ENCODE measurements at regions not wholly inside any gene's neighbourhood (a gene's known extent, or its start where the extent isn't known, plus 50 kb on each side); places are given as distances from the start of the nearest gene placed in this dataset.

DNA sequence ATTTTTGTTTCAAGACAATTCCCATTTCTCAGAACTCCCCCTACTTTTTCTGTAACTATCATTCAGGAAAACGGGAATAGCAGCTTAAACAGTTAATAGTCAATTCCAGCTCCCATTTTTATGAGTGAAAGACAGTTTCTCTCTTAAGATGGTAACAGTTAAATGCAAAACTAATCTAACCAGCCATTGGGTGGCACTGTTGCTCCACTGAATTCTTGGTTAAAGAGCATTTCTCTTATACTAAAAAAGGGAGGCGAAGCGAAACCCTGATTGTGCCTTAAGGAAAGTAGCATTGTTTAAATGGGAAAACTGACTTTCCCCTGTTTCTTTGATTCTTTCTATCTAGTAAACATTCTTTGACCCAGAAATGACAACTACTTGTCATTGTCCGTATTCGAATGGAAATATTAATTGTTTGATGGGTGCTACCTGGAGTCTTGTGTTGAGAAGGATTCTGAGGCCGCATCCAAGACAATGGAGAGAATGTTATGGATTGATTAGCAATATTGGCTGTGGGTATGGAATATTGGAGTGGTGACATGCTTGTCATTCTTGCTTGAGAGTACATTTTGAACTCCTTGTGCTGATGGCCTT, 507.8 kb downstream of the MAT2B start:
- DNase-seq (ENCODE audit: low read depth in 3 of 3): no peak

DNA sequence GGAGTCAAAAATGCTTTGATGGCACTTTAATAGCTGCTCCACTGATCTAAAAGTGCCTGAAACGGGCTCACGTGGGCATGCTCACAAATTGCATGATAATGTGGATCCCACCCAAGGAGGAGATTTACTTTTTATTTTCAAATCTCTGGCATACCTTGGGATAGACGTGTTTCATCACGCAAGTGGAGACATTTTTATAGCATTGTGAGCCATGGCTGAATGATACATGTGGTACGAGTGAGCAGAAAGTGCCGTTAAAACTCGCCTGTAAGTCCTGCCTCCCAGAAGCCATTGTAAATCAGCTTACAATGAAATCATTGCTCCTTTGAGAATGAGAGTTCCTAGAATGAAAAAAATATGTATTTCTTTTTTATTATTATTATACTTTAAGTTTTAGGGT, 514.7 kb downstream of the MAT2B start:
- no peak for DNase-seq (ENCODE audit: low read depth in 3 of 3)

DNA sequence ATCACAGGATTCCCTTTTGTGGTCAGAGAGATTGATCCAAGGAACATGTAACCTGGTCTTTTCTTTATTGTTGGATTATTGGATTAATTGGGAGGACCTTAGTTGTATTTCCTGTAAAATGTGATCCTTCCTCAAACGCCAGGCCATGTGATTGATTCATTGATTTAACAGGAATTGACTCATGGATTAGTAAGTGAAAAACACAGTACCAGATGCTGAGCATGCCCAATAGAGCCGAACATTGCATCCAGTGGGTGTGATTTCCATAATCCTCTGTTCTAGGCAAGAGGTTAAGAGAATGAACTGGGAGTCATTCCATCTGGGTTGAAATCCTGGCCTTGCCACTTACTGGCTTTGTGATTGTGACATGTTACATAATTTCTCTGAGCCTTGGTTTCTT, 522.3 kb downstream of the MAT2B start:
- no peak for DNase-seq (ENCODE audit: low read depth in 3 of 3)

DNA sequence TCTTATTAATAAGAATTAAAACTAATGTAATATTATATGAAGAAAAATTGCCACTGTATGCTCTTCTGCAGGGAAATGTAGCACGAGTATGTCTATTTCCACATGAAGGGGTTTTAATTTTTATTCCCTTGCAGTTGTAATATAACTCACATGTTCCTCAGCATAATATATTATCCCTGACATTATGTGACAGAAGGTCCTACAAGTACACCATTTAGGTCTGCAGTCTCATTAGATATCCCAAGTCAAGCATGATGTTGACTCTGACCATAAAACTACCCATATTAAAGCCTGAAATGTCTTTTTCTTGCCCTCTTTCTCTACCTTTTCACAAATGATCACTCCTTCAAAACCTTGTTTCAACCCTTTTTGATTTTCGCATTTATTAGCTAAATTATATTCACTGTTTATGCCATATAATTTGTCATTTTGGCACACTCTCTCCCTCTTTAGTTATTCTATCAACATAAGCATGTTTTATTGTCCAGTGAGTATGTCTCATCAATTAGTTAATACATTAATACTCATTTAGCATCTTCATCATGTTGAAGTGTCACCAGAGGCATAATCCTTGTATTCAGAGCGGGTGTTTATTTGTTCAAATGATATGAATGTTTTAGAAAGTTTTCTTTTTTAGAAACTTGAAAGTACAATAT, 532.8 kb downstream of the MAT2B start:
- DNase-seq (ENCODE audit: low read depth in 3 of 3): no peak

DNA sequence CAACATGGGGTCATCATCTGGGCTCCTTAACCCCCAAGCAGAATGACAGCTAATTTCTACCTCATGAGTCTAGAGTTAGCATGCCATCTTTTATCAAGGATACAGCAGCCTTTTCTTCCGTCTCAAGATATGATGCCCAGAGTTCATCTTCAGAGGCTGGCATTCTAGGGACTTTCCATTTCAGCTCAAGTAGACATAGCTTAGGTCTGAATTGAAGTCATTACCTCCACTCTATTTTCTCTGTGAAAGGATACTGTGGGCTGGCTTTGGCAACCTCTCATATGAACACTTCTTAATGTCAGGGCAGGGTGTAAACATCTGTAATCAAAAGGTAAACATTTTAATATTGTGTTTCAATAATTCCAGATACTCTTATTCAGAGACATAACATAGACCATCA, 535.7 kb downstream of the MAT2B start:
- DNase-seq (ENCODE audit: low read depth in 3 of 3): no peak

DNA sequence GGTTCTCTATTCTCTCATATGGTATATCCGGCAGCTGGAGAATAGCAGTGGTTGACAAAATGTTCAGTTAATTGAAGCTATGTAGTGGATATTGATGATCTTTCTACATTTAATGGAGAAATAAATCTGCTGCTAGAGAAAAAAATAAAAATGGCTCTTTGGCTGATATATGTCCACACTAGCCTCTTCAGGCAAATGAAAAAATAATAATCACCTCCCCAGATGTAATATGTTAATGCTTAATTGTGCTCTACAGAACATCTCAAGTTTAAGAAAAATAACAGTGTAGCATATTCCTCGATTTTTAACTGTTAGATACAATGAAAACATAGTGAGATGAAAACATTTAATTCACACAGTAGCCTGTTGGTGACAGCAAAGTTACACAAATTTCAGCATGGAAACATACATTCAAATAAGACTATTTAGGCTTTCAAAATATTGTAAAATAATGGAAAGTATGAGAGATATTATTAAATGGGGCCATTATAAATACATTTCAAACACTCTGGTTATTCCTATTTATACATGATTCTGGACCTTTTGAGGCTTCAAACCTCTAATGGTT, 543.0 kb downstream of the MAT2B start:
- no peak for DNase-seq (ENCODE audit: low read depth in 3 of 3)

DNA sequence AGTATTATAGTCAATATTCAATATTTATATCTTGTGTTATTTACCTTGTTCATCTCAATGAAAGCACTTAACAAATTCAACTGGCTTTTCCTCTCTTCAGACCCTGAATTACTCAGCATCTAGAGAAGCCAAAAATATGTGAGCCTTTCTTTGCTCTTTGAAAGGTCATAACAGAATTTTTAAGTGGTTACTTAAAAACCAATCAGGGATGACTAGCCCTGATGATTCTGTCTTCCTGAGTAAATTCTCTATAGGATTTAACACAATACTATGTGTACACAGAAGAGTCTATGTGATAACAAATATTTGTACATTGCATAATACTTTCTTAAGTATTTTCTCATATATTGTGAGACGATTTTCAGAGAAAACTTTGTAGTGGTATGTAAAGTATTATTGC, 546.3 kb downstream of the MAT2B start:
- no peak for DNase-seq (ENCODE audit: low read depth in 3 of 3)

DNA sequence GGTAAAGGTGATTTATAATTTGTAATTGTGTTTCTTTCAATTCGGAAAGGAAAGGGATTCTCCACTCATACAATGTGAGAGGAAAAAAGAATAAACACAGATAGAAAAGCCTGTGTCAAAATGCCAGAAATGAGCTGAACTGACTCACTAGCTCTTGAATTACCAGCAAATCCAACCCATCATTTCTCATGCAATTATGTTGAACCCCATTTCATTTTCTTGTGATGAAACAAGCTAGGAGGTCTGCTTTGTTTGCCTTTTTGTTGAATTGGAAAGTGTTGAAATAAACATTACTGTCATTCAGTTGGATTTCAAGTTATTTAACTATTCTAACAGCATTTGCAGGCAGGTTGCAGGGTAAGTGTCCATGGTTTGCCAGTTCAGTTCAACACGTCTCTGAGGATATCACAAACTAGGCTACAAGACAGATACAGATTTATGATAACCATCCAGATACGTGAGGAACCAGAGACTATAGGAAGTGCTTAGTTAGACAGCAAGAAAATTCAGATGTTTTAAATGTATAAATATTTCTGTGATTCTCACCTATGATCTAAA, 547.2 kb downstream of the MAT2B start:
- no peak for DNase-seq (ENCODE audit: low read depth in 3 of 3)

DNA sequence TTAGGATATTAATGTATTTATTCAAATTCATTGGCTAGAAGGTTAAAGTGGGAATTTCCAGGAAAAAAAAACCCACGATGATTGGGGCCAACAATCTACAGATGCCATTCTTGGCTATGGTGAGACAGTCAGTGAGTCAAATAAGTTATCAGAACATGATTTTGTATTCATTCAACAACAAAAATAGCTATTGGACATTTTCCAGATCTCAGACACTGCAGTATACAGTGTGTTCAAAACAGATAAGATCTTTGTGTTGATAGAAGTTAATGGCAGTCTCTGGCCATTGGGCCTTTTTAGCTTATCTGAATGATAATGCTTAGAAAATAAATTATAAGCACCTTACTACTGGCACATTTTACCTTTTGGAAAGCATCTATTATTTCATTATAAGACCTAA, 547.7 kb downstream of the MAT2B start:
- no peak for DNase-seq (ENCODE audit: low read depth in 3 of 3)

DNA sequence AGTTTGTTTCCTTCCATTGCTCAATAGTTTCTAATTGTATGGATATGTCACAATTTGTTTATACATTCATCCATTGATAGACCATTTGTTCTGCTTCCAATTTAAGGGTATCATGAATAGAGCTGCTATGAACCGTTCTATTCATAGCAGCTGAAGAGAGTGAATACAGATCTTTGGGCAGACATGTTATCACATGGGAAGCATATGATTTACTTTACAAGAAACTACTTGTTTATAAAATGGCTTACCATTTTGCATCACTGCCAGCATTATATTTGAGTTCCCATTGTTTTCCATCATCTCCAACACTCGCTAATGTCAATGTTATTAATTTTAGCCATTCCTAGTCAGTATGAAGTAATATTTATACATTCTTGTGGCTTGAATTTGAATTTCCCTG, 549.0 kb downstream of the MAT2B start:
- no peak for DNase-seq (ENCODE audit: low read depth in 3 of 3)

DNA sequence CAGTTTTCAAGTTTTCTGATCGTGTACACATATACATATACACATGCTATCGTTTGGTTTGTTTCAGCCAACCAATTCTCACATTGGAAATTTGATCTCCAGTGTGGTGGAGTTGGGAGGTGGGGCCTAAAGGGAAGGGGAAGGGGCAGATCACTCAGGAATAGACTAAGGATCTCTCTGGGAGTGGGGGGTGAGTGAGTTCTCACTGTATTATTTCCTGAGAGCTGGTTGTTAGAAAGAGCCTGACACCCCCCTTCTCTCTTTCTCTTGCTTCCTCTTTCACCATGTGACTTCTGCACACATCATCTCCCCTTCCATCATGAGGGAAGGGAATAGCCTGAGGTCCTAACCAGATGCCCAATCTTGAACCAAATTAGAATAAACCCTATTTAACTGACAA, 551.7 kb downstream of the MAT2B start:
- DNase-seq (ENCODE audit: low read depth in 3 of 3): no peak

DNA sequence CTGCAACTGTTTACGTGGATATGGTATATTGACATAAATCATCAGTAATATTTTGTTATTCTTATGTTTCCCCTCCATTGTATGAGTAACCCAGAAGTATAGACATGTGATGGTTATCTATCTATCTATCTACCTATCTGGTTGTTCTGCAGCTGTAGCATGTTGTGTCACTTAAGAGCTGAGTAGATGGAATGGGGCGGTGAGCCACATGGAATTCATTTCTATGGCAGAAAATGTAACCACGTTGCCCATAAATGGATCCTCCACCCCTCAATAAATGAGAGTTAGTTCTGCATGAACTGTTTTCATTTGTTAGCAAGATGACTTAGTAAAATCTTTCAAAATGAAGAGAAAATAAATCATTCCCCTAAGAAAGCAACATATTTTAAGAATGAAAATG, 553.2 kb downstream of the MAT2B start:
- no peak for DNase-seq (ENCODE audit: low read depth in 3 of 3)

DNA sequence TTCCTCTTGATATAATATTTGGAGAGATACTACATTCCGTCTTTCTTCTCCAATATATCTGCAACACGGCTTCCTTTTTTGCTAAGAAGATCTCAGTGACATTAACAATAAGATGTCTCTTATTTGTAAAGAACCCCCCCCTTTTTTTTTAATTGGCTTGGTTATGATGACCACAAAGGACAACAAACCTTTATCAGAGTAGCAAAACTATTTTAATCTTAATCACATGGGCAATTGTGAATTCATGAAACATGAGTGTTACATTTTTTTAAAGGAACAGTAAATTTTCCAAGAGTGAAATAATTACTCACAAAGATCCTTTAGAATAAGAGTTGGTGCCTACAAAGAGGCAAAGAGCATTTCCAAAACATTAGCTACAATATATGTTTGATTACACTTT, 554.1 kb downstream of the MAT2B start:
- DNase-seq (ENCODE audit: low read depth in 3 of 3): no peak

DNA sequence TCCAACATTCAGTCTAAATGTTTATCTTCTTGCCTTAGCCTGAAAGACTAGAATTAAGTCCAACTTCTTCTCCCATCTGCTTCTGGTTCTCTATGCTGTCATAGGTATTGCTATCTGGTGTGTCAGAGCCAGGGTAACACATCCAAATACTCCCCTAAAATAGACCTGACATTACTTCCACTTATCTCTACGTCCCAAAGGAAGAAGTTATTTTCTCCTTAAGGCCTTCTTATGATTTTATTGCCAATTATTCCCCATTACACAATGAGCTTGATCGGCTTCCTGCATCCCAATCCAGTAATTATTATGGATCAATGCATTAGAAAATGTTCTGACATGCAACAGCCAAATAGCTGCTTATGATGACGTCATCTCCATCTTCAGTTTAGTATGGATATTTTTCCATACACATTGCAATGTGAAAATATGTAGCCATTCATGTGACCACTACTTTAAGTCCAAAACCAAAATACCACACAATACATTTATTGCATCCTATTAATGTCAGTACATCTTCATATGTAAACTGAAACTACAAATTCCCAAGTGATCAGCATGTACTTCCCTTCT, 555.5 kb downstream of the MAT2B start:
- DNase-seq (ENCODE audit: low read depth in 3 of 3): no peak

DNA sequence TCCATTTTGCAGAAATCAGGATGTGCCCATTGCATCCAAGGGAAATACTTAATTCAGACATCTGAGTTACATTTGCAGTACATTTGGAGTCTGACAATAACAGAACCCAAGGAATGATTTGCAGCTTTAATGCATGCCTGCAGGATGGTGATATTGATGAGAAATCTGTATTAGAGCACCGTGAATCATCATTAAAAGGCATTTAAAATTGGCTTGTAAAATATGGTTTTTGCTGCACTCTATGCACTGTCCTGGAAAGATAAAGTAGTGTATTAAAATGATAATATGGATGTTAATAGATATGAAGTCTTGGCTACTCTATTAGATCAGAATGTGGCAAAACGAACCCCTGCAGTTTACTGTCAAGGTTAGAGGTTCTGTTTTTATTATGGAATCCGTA, 556.9 kb downstream of the MAT2B start:
- no peak for DNase-seq (ENCODE audit: low read depth in 3 of 3)

DNA sequence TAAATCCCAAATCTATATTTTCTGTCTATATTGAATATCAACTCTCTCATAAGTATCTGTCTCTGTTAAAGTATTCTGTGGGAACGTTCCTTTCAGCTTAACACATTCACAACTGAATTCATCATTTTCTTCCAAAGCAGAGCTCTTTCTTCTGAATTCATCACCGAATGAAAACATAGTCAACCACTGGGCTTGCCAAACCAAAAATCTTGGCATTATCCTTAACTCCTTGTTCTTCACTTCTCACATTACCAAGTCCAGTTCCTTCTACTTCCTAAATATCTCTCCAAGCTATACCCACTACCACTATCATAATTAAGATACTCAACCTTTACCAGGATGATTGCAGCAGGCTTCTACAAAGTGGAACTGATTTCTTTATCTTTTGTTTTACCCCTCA, 559.8 kb downstream of the MAT2B start:
- no peak for DNase-seq (ENCODE audit: low read depth in 3 of 3)

DNA sequence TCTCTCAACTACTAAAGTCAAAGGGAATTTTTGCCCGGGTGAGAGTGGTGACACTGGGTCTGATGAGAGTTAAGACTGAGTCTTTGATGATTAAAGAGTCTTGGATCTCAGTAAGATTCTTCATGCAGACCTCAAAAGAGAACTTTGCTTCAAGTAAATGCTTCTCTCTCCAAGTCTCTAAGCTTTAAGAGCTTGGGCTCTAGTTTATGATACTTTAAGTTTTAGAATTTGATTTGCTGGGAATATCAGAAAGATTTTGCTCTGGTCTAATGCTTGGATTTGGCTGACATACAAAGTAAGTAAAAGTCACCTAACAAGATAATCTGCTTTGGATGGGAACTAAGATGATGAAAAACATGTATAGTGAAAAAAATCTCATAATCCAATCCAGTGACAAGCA, 566.3 kb downstream of the MAT2B start:
- DNase-seq (ENCODE audit: low read depth in 3 of 3): no peak

DNA sequence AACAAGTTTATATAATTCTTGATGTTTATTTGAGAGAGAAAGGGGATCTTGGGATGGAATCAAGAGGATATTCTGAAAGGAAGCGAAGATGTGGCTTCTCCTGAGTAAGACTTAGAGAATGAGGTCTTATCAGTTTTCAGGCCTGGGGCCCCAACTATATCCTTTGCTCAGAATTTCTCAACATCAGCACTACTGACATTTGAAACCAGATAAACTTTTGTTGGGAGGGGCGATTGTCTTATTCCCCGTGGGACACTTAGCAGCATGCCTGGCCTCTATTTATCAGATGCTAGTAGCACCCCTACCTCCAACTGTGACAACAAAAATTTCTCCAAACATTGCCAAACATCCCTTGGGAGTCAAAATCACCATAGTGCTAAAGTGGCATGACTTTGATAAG, 567.7 kb downstream of the MAT2B start:
- no peak for DNase-seq (ENCODE audit: low read depth in 3 of 3)

DNA sequence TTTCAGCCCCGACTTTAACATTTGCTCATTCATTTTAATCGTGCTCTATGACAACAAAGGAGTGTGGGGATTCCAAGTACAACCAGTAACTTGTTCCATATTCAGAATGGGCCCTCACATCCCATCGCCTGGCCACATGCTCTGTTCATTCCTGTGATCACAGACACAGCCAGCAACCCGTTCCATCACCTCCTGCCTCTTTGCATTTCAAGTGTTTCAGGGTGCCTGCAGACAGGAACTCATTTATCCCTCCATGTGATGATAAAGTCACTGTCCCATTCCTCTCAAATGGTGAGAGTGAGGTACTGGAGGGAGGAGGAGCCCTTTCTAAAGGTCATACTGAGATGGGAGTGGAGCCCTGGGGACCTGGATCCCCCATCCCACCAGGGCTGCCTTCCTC, 571.1 kb downstream of the MAT2B start:
- no peak for DNase-seq (ENCODE audit: low read depth in 3 of 3)

DNA sequence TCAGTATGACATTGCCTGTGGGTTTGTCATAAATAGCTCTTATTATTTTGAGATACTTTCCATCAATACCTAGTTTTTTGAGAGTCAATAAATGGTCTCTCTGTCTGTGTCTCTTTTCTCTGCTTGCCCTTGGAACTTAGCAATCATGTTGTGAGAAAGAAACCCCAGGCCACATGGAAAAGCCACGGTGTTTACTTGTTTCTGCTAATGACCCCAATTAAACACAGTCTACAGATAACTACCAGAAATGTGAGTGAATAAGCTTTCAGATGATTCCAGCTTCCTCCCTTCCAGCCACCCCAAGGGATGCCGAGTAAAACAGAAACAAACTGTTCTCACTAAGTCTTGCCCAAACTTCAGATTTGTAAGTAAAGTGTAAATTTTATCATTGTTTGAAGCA, 584.9 kb downstream of the MAT2B start:
- no peak for DNase-seq (ENCODE audit: low read depth in 3 of 3)

DNA sequence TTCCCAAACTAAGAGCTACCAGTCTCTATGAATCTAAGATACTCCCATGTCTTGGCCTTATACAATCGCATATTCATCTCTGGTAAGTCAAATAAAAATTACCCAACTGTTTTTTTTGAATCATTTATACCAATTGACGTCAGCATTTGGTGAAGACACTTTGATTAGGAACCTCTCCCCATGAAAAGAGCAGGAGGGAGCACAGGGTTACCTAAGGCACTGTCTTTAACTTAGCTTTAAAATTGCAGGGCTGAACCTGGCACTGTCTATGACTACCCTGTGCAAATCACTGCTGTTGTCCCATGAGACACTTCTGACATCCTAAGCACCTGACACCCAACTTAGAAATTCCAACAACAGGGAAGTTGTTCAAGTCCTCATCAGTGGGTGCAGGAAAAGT, 586.4 kb downstream of the MAT2B start:
- DNase-seq (ENCODE audit: low read depth in 3 of 3): no peak

DNA sequence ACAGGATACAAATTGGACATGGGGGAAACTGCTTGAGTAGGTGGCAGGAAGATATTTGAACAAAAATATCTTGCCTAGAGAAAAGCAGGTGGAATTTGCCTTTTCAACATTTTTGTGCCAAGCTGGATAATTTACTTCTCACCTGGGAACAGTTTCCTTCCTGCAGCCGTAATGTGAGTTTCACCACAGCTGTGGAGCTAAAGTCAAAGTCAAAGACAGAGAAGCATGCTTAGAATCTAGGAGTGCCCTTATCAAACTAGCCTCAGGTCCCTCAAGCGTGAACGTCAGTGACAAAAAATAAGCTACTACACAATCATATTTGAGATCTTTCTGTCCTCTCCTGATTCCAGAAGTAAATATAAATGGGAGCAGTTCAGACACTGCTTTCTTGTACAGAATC, 588.9 kb downstream of the MAT2B start:
- DNase-seq (ENCODE audit: low read depth in 3 of 3): no peak

DNA sequence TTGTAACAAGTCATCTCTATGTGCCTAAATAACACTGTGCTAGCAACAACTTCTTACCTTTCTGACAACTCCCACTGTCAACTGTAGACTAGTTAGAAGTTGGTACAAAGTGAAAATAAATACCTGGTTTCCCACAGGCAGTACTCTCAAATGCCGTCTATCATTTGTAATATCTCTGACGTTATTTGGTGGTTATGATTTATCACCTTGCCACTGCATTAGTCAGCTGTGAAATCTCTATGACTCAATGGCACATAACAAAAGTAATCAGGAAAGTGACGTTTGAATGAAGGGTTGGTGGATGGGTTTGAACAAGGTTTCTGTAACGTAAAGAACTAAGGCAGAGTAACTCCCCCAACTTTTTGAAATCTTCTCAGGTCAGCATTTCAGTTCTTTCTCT, 592.3 kb downstream of the MAT2B start:
- DNase-seq (ENCODE audit: low read depth in 3 of 3): no peak
